A549 (cell line): ENCODE measurements at regions not wholly inside any gene's neighbourhood (a gene's known extent, or its start where the extent isn't known, plus 50 kb on each side); places are given as distances from the start of the nearest gene placed in this dataset.

Experiments
- ATAC-seq, 2 experiments: fragments of 200-7000 bp in 1 of 2; fragments of >200 bp in 1 of 2; cut with Nextera tagmentation in 1 of 2; cut with Tn5 transposase in 1 of 2; 3 replicates each; pipeline versions ENCODE4 v1.8.0 to v1.9.1; 2018 to 2020; ENCODE audit warnings: mild to moderate bottlenecking in 1 of 2, moderate library complexity in 1 of 2
- CTCF ChIA-PET: fragments of 300-600 bp; sonication (Branson Sonifier 250); formaldehyde crosslinking; extraction: SDS; loops from one replicate; lab custom pipeline; 2021; ENCODE audit warnings: antibody characterized with exemption, inconsistent platforms; lab: Yijun Ruan, JAX
- POLR2A ChIA-PET: fragments of 350-600 bp; formaldehyde crosslinking; extraction: SDS; loops from one replicate; lab custom pipeline; 2021; ENCODE audit warnings: antibody characterized with exemption, inconsistent platforms; lab: Yijun Ruan, JAX
- DNase-seq, 2 experiments: peaks; one replicate each; pipeline versions ENCODE4 v3.0.0 to v3.0.0-alpha.2; 2011 to 2016; ENCODE audit warnings: low read depth in 1 of 2, low spot score in 1 of 2
- FAIRE-seq: peaks from 2 replicates; lab custom pipeline; 2011; peaks lifted over from hg19 to GRCh38; lab: Jason Lieb, UNC
- H3K27ac ChIP-seq, 2 experiments: fragments of >200 bp; sonication (Bioruptor Twin); formaldehyde crosslinking; 3 replicates each; pipeline ENCODE4 v1.5.1; 2016 to 2017
- H3K4me1 ChIP-seq: fragments of >200 bp; sonication (Bioruptor Twin); formaldehyde crosslinking; 3 replicates; pipeline ENCODE4 v1.6.1; 2016
- H3K4me2 ChIP-seq: fragments of >200 bp; sonication (Bioruptor Twin); formaldehyde crosslinking; 3 replicates; pipeline ENCODE4 v1.6.1; 2016
- H3K4me3 ChIP-seq: fragments of >200 bp; sonication (Bioruptor Twin); formaldehyde crosslinking; 3 replicates; pipeline ENCODE4 v1.5.1; 2016
- H3K9me3 ChIP-seq: fragments of >200 bp; sonication (Bioruptor Twin); formaldehyde crosslinking; 3 replicates; pipeline ENCODE4 v1.6.1; 2016
- CBX2 ChIP-seq: fragments of 200-600 bp; sonication (generic); IDR thresholded peaks from 2 replicates; pipeline ENCODE4 v1.6.1; 2016; ENCODE audit warnings: low read depth, mild to moderate bottlenecking, borderline replicate concordance
- CHD2 ChIP-seq: fragments of 150-350 bp; IDR thresholded peaks from 2 replicates; pipeline ENCODE4 v1.6.1; 2014; ENCODE audit warnings: low read length; ENCODE audit not compliant: partially characterized antibody
- CHD4 ChIP-seq: fragments of 200-600 bp; sonication (generic); IDR thresholded peaks from 2 replicates; pipeline ENCODE4 v1.6.1; 2016; ENCODE audit warnings: antibody characterized with exemption, mild to moderate bottlenecking, borderline replicate concordance
- EHMT2 ChIP-seq: fragments of 200-600 bp; sonication (generic); IDR thresholded peaks from 2 replicates; pipeline ENCODE4 v1.6.1; 2016; ENCODE audit warnings: antibody characterized with exemption, low read depth, mild to moderate bottlenecking, moderate library complexity
- EP300 ChIP-seq, 2 experiments: fragments of >200 bp; sonication (Bioruptor Twin); formaldehyde crosslinking; IDR thresholded peaks; 2 replicates in 1 of 2; 3 replicates in 1 of 2; pipeline ENCODE4 v1.6.1; 2016 to 2017
- ESRRA ChIP-seq: fragments of 150-350 bp; IDR thresholded peaks from 2 replicates; pipeline ENCODE4 v1.6.1; 2014; ENCODE audit warnings: mild to moderate bottlenecking, low read length, borderline replicate concordance
- FOXS1 ChIP-seq: fragments of 250-450 bp; sonication (Bioruptor Pico); IDR thresholded peaks from 2 replicates; pipeline ENCODE4 v1.5.0; 2020; ENCODE audit warnings: mild to moderate bottlenecking, moderate library complexity
- GATA3 ChIP-seq: IDR thresholded peaks from 2 replicates; pipeline ENCODE4 v1.6.1; 2012; ENCODE audit warnings: borderline replicate concordance
- HOXA7 ChIP-seq: fragments of 250-450 bp; sonication (Bioruptor Pico); IDR thresholded peaks from 2 replicates; pipeline ENCODE4 v1.5.0; 2020; ENCODE audit warnings: mild to moderate bottlenecking, moderate library complexity
- HOXB5 ChIP-seq: fragments of 250-450 bp; sonication (Bioruptor Pico); IDR thresholded peaks from 2 replicates; pipeline ENCODE4 v1.5.0; 2020; ENCODE audit warnings: mild to moderate bottlenecking, moderate library complexity
- JUNB ChIP-seq: fragments of >200 bp; sonication (Bioruptor Twin); formaldehyde crosslinking; IDR thresholded peaks from 2 replicates; pipeline ENCODE4 v1.6.1; 2016
- KDM5A ChIP-seq: fragments of 200-600 bp; sonication (generic); IDR thresholded peaks from 2 replicates; pipeline ENCODE4 v1.6.1; 2016; ENCODE audit warnings: antibody characterized with exemption, mild to moderate bottlenecking
- MAFK ChIP-seq: fragments of 450-650 bp; IDR thresholded peaks from 2 replicates; pipeline ENCODE4 v1.6.1; 2014; ENCODE audit not compliant: partially characterized antibody
- NFE2L2 ChIP-seq: fragments of 150-350 bp; conservative IDR thresholded peaks from 2 replicates; pipeline ENCODE4 v1.6.1; 2014; ENCODE audit warnings: low read length
- POLR2A ChIP-seq: IDR thresholded peaks from 2 replicates; pipeline ENCODE4 v1.6.1; 2012; ENCODE audit warnings: mild to moderate bottlenecking, low read length
- POLR2AphosphoS2 ChIP-seq: conservative IDR thresholded peaks from 2 replicates; pipeline ENCODE4 v1.6.1; 2012; ENCODE audit warnings: low read length, improper control_type of control experiment, inconsistent platforms
- SREBF2 ChIP-seq: fragments of 450-650 bp; IDR thresholded peaks from 2 replicates; pipeline ENCODE4 v1.6.1; 2014; ENCODE audit warnings: mild to moderate bottlenecking, moderate library complexity
- TP53 ChIP-seq: fragments of 250-450 bp; sonication (Bioruptor Pico); IDR thresholded peaks from 2 replicates; pipeline ENCODE4 v1.5.0; 2021; ENCODE audit warnings: mild to moderate bottlenecking, moderate library complexity
- ZSCAN20 ChIP-seq: fragments of 250-450 bp; sonication (Bioruptor Pico); IDR thresholded peaks from 2 replicates; pipeline ENCODE4 v1.8.0; 2022; ENCODE audit warnings: mild to moderate bottlenecking, moderate library complexity
- WGBS: methylation state at CpG from one replicate; pipeline ENCODE4 v1.1.6; 2017; ENCODE audit errors: missing lambda C conversion rate; 5-methylcytosine and 5-hydroxymethylcytosine counted together
- TF ChIP-seq, protein P1 (sequence below): fragments of 450-650 bp; IDR thresholded peaks from 2 replicates; pipeline ENCODE4 v1.6.1; 2014; ENCODE audit warnings: antibody characterized with exemption
- TF ChIP-seq, protein P2 (sequence below): fragments of 250-450 bp; sonication (Bioruptor Pico); IDR thresholded peaks from 2 replicates; pipeline ENCODE4 v1.5.0; 2021; ENCODE audit warnings: mild to moderate bottlenecking, moderate library complexity, borderline replicate concordance
- TF ChIP-seq, protein P3 (sequence below): IDR thresholded peaks from 2 replicates; pipeline ENCODE4 v1.6.1; 2012; ENCODE audit warnings: low read depth, borderline replicate concordance
- TF ChIP-seq, protein P4 (sequence below): IDR thresholded peaks from 2 replicates; pipeline ENCODE4 v1.6.1; 2012

DNA sequence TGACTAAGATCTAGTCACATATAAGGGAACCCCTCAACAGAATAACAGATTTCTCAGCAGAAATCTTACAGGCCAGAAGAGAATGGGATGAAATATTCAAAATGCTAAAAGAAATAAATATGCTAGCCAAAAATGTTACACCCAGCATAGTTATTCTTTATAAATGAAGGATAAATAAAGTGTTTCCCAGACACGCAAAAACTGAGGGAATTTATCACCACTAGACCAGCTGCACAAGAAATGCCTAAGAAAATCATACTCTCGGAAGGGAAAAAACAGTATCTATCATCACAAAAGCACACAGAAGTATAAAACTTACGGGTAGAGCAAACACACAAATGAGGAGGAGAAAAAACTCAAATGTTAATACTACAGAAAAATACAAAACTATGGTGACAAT lies 162.1 kb downstream of the HHIP start:
- FAIRE-seq: no peak
- ChIA-PET POLR2A (no interaction called here), CTCF (no interaction called here)
- Histone ChIP-seq H3K4me3 (no peak overlapping the region), H3K4me1 (no peaks in the 10 kb centered on the region), H3K27ac (no peak overlapping the region)
- DNase-seq: peak in 1 of 2 experiments; percentile 4
- ATAC-seq: no peak
- TF ChIP-seq EHMT2 (no peak), GATA3 (no peak), MAFK (no peak), NFE2L2 (no peak), JUNB (no peak), TP53 (CRISPR knock-in tag) (no peak), ZSCAN20 (CRISPR knock-in tag) (no peak), POLR2A (no peak), KDM5A (no peak), SREBF2 (no peak)
- TF ChIP-seq, protein P1, sequence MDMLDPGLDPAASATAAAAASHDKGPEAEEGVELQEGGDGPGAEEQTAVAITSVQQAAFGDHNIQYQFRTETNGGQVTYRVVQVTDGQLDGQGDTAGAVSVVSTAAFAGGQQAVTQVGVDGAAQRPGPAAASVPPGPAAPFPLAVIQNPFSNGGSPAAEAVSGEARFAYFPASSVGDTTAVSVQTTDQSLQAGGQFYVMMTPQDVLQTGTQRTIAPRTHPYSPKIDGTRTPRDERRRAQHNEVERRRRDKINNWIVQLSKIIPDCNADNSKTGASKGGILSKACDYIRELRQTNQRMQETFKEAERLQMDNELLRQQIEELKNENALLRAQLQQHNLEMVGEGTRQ: no peak
- TF ChIP-seq, protein P2, sequence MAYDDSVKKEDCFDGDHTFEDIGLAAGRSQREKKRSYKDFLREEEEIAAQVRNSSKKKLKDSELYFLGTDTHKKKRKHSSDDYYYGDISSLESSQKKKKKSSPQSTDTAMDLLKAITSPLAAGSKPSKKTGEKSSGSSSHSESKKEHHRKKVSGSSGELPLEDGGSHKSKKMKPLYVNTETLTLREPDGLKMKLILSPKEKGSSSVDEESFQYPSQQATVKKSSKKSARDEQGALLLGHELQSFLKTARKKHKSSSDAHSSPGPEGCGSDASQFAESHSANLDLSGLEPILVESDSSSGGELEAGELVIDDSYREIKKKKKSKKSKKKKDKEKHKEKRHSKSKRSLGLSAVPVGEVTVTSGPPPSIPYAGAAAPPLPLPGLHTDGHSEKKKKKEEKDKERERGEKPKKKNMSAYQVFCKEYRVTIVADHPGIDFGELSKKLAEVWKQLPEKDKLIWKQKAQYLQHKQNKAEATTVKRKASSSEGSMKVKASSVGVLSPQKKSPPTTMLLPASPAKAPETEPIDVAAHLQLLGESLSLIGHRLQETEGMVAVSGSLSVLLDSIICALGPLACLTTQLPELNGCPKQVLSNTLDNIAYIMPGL (CRISPR knock-in tag): no peak
- TF ChIP-seq, all 56 proteins: peak for 0
- no peak overlapping the region for H3K4me2 ChIP-seq
- WGBS: 33% methylated on average over 3 of the region's 3 CpGs
- 0 out of 3 replicates have a peak, but pooled peaks cover 3% of the 10 kb centered on the region for H3K9me3 ChIP-seq

DNA sequence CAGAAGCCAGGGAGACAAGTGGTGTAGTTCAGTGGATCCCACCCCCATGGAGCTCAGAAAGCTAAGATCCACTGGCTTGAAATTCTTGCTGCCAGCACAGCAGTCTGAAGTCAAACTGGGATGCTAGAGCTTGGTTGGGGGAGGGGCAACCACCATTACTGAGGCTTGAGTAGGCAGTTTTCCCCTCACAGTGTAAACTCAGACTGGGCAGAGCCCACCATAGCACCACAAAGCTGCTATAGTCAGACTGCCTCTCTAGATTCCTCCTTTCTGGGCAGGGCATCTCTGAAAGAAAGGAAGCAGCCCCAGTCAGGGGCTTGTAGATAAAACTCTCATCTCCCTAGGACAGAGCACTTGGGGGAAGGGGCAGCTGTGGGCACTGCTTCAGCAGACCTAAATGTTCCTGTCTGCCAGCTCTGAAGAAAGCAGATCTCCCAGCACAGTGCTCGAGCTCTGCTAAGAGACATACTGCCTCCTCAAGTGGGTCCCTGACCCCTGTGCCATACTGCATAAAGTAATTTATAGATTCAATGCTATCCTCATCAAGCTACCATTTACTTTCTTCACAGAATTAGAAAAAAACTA lies 163.2 kb downstream of the HHIP start:
- TF ChIP-seq CBX2: no peak
- no peak for TF ChIP-seq KDM5A
- no peak for TF ChIP-seq ESRRA
- no peak for TF ChIP-seq SREBF2
- no peak for TF ChIP-seq CHD2
- TF ChIP-seq HOXA7: no peak
- no peak for TF ChIP-seq FOXS1 (CRISPR knock-in tag)
- TF ChIP-seq JUNB: no peak
- TF ChIP-seq, protein P3, sequence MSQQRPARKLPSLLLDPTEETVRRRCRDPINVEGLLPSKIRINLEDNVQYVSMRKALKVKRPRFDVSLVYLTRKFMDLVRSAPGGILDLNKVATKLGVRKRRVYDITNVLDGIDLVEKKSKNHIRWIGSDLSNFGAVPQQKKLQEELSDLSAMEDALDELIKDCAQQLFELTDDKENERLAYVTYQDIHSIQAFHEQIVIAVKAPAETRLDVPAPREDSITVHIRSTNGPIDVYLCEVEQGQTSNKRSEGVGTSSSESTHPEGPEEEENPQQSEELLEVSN: no peak
- no peak for TF ChIP-seq EP300 (IDR thresholded peaks at IDR 0.05)
- TF ChIP-seq, protein P4, sequence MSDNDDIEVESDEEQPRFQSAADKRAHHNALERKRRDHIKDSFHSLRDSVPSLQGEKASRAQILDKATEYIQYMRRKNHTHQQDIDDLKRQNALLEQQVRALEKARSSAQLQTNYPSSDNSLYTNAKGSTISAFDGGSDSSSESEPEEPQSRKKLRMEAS: no peak
- TF ChIP-seq HOXB5 (CRISPR knock-in tag): no peak
- no peak for TF ChIP-seq TP53 (CRISPR knock-in tag)
- TF ChIP-seq, protein P1: no peak
- no peak for TF ChIP-seq POLR2AphosphoS2
- no peak for TF ChIP-seq CHD4
- ChIA-PET POLR2A (no interaction called here), CTCF (interaction anchor here (0.7 kb wide), 1 partner anchor 12 kb away, joined by 3 read pairs; no protein-coding TSS in a partner anchor)
- Histone ChIP-seq H3K4me1 (no peaks in the 10 kb centered on the region), H3K4me3 (no peak overlapping the region), H3K4me2 (no peak overlapping the region), H3K27ac (no peak overlapping the region), H3K9me3 (0 out of 3 replicates have a peak, but pooled peaks cover 3% of the 10 kb centered on the region)
- 0% methylated on average over 1 of the region's 1 CpG for WGBS
- no peak for ATAC-seq
- DNase-seq: no peak
- FAIRE-seq: no peak
